Activated naive CD8-positive, alpha-beta T cell treated with anti-CD3 and anti-CD28 coated beads, Interleukin-2, amount 50 U/mL, for 24 hours (primary cell): ENCODE measurements at regions not wholly inside any gene's neighbourhood (a gene's known extent, or its start where the extent isn't known, plus 50 kb on each side); places are given as distances from the start of the nearest gene placed in this dataset.

Source experiments
- ATAC-seq: fragments of 150-1000 bp; cut with Tn5 transposase; one replicate; pipeline ENCODE4 v1.10.0; 2021
- DNase-seq: peaks from one replicate; pipeline ENCODE4 v3.0.0; 2021
- H3K27ac Mint-ChIP-seq: one replicate; pipeline ENCODE4 v1.8.0; 2021; ENCODE audit warnings: mild to moderate bottlenecking, mixed read lengths
- H3K27me3 Mint-ChIP-seq: one replicate; pipeline ENCODE4 v1.8.0; 2021; ENCODE audit warnings: mixed read lengths
- H3K36me3 Mint-ChIP-seq: one replicate; pipeline ENCODE4 v1.8.0; 2021; ENCODE audit warnings: low read depth, mixed read lengths
- H3K4me1 Mint-ChIP-seq: one replicate; pipeline ENCODE4 v1.8.0; 2021; ENCODE audit warnings: mixed read lengths
- H3K4me3 Mint-ChIP-seq: one replicate; pipeline ENCODE4 v1.8.0; 2021; ENCODE audit warnings: mild to moderate bottlenecking, moderate library complexity, mixed read lengths
- H3K9me3 Mint-ChIP-seq: one replicate; pipeline ENCODE4 v1.8.0; 2021; ENCODE audit warnings: mixed read lengths

DNA sequence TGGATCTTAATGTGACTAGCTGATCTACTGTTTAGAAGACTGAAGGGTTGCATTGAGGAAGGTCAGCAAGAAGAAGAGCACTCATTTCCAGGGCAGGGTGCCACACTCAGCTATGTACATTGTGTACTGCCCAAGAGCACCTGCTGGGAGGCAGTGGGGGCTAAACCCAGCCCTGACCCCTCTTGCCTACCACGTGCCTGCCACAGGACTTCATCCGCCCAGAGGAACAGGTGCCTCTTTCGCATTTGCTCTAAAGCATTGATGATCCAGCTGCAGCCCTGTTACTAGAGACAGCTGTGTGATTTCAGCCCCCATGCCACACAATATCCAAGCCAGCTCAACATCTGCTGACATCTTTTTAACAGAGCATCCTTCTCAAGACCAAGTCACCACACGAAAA is 341.8 kb downstream of the LMX1A start:
- Mint-ChIP-seq H3K9me3 (peaks cover 8% of the 10 kb centered on the region), H3K27me3 (no peaks in the 10 kb centered on the region), H3K36me3 (no peaks in the 10 kb centered on the region), H3K4me1 (no peaks in the 10 kb centered on the region), H3K4me3 (no peak overlapping the region), H3K27ac (no peak overlapping the region)
- ATAC-seq = no peak
- DNase-seq = no peak

DNA sequence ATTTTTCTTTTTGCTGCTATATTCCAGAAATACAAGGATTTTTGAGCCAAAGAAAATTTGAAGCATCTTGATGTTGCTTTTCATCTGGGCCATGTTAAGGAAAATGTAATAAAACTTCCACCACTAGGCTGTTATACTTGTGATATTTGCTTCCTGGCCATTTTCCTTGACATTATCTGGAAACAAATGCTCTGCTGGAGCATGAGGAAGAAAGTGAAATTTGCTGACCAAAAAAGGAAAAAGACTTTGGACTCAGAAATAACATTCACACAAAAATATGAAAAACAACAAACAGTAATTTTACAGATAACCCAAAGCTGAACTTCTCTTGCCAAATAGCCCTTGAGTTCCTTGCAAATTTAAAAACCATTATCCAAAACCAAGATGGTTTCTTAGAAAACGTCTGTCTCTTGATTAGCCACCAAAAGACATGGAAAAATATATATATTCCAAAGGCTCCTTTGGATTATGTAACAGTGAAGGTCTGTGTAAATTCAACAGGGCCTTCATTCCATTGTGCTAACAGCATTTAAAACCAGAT is 344.5 kb downstream of the LMX1A start:
- Mint-ChIP-seq H3K27me3 (no peaks in the 10 kb centered on the region), H3K36me3 (no peaks in the 10 kb centered on the region), H3K27ac (no peak overlapping the region), H3K4me3 (no peak overlapping the region), H3K4me1 (no peaks in the 10 kb centered on the region), H3K9me3 (no peaks in the 10 kb centered on the region)
- ATAC-seq (no peak), DNase-seq (no peak)

DNA sequence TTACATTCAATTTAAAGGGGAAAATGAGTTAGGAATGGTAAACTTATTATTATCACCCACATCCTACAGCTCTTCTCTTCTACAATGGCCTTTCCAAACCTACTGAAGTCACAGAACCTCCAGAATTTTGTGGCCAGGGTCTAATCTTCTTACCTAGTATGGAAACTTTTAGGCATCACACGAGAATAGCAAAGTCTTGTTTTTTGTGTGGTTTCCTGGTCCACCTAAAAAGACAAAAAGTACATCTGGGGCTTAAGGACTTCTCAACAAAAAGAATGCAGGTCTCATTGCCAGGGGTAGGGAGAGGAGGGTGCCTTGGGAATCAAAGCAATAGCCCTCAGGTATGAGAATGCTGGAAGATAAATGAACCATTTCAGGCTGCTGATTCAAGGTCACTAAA is 345.3 kb downstream of the LMX1A start:
- Mint-ChIP-seq H3K4me3 (no peak overlapping the region), H3K36me3 (no peaks in the 10 kb centered on the region), H3K27ac (no peak overlapping the region), H3K4me1 (no peaks in the 10 kb centered on the region), H3K9me3 (no peaks in the 10 kb centered on the region), H3K27me3 (no peaks in the 10 kb centered on the region)
- ATAC-seq (no peak), DNase-seq (no peak)

DNA sequence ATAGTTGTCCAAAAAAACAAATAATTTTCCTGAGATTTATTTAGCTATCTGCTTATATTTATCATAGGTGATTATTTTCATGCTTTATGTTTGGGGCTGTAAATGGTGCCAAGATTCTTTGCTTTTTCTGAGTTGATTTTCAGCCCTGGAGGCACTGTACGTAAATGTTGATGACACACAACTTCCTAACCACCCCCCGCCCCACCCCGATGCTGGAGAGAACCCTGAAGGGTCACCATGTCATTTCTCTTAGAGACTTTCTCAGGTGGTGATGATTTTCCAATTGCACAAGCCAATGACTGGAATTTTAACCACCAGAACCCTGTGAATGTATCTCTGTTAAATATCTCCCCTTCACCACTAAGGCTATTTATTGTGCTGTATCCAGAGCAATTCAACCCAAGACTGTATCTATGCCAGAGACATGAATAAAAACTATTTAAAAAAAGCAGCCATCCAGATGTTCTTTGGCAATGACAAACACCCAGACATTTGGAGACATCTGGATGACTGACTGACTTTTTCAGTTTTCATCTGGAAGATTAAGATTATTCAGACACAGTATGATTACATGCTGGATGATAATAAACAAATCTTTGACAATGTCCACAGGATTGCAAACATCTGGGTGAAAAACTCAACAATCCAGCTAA is 346.0 kb downstream of the LMX1A start:
- H3K4me3 Mint-ChIP-seq = no peak overlapping the region
- H3K4me1 Mint-ChIP-seq = no peaks in the 10 kb centered on the region
- no peaks in the 10 kb centered on the region for H3K36me3 Mint-ChIP-seq
- no peaks in the 10 kb centered on the region for H3K27me3 Mint-ChIP-seq
- DNase-seq = no peak
- ATAC-seq = no peak
- no peak overlapping the region for H3K27ac Mint-ChIP-seq
- H3K9me3 Mint-ChIP-seq = no peaks in the 10 kb centered on the region

DNA sequence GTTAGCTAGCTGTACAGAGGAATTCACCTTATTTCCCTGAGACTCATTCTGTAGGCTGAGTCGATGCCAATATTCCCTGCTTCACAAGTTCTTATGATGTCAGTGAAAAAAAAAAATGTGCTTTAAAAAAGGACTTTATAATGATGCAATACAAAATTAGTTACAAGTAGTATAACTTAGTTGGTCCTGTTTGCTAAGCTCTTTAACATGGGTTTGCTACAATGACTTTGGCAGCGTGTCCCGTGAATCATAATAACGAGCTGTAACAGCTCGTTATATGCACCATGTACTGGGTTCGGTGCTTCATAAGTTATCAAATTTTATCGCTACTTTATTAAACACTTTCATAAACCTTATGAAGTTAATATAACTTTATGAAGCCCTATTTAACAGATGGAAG is 349.7 kb downstream of the LMX1A start:
- no peaks in the 10 kb centered on the region for H3K36me3 Mint-ChIP-seq

DNA sequence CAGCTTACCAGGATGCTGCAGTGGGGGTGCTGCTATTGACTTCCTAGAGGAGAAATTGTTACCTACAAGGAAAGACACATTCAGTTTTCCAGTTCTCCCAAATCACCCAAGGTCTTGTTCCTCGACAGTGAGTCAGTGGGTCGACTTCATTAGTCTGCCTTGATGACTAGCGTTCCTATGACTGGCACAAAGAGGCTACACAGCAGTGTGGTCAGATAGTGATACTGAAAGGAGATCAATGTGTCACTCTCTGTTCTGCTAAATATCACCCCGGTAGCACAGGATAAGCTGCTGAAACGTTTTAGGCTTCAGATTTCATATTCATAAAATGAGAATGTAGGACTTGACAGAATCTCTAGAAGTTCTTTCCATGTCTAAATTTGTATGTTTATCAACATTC is 357.4 kb downstream of the LMX1A start:
- H3K9me3 Mint-ChIP-seq = peaks cover 10% of the 10 kb centered on the region
- H3K27me3 Mint-ChIP-seq = no peaks in the 10 kb centered on the region
- DNase-seq (no peak), ATAC-seq (no peak)
- H3K27ac Mint-ChIP-seq = no peak overlapping the region
- H3K4me3 Mint-ChIP-seq = no peak overlapping the region
- H3K4me1 Mint-ChIP-seq = no peaks in the 10 kb centered on the region
- H3K36me3 Mint-ChIP-seq = no peaks in the 10 kb centered on the region

More for the DNA sequence above, 349.7 kb downstream of the LMX1A start:
- Mint-ChIP-seq H3K27ac (no peak overlapping the region), H3K27me3 (no peaks in the 10 kb centered on the region), H3K4me1 (no peaks in the 10 kb centered on the region), H3K4me3 (no peak overlapping the region), H3K9me3 (peaks cover 10% of the 10 kb centered on the region)
- ATAC-seq (no peak), DNase-seq (no peak)

DNA sequence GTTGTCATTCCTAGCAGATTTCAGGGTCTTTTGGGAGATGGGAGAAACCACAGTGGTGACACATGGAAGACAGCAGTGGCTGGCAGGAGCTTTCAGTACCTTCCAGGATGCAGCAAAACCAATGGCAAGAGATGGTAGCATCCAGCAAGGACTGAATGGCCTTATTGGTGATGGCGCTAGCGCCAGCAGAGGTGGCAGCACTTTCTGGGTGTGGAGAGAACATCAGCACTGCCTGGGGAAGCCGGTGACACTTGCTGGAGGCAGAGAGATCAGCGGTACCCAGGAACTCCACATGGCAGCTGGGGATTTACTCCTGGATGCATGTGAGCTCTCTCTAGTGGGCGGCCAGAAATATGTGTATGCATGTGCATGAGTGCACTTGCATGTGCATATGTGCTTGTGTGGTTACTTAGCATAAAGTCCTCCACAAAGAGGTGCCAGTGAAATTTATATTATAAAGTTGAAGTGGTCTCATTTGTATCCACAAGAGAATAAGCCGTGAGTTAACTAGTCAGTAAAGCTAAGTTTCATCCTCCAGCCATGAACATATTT is 364.7 kb downstream of the LMX1A start:
- no peak overlapping the region for H3K4me3 Mint-ChIP-seq
- DNase-seq = no peak

DNA sequence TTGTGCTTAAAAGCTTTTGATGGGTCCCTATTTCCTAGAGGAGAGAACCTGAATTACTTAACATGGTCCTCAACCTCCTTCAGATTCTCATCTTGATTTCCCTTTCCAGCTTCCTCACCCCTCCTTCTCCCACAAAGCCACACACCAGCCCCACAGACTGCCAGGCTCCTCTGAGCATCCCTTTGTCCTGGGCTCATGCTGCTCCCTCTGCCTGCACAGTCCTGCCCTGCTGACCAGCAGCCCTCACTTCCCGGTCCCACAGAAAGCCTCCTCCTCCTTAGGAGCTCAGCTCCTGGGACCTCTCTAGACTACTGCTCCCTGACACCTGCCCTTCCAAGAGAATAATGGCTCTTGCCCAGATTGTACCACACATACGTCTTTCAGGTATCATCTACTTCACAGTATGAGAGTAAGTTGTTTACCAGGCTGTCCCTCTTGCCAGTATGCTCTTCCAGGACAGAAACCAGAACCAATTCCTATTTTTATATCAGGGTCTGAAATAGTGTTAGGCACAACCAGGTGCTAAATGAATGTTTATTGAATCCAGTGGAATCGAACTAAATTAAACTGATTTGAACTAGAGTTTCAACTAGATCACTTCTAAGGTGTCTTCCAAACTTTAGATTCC is 373.4 kb downstream of the LMX1A start:
- H3K36me3 Mint-ChIP-seq = no peaks in the 10 kb centered on the region
- no peaks in the 10 kb centered on the region for H3K27me3 Mint-ChIP-seq
- H3K27ac Mint-ChIP-seq = no peak overlapping the region
- DNase-seq (no peak), ATAC-seq (no peak)
- no peaks in the 10 kb centered on the region for H3K4me1 Mint-ChIP-seq
- H3K9me3 Mint-ChIP-seq = no peaks in the 10 kb centered on the region
- no peak overlapping the region for H3K4me3 Mint-ChIP-seq

More for the DNA sequence above, 364.7 kb downstream of the LMX1A start:
- Mint-ChIP-seq H3K27ac (no peak overlapping the region), H3K4me1 (no peaks in the 10 kb centered on the region), H3K9me3 (no peaks in the 10 kb centered on the region), H3K36me3 (no peaks in the 10 kb centered on the region), H3K27me3 (no peaks in the 10 kb centered on the region)
- ATAC-seq = no peak

DNA sequence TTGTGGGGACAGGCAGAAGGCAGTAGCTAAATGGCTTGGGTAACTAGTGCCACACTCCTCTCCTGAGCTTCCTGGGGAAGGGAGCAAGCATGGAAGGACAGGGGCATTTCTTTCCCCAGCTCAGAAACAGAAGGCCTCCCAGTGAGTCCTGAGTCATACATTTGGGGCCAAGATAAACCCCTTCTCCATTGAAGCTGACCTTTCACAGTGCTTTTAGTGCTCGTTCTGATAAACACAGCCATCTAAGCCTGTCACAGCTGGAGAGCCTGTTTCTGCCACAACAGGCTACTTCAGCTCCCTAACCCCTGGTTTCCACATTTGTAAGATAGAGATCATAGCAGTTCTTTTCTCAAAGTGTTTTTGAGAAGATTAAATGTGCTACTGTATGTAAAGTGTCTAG is 374.0 kb downstream of the LMX1A start:
- H3K27ac Mint-ChIP-seq = no peak overlapping the region
- no peaks in the 10 kb centered on the region for H3K9me3 Mint-ChIP-seq
- no peaks in the 10 kb centered on the region for H3K36me3 Mint-ChIP-seq

DNA sequence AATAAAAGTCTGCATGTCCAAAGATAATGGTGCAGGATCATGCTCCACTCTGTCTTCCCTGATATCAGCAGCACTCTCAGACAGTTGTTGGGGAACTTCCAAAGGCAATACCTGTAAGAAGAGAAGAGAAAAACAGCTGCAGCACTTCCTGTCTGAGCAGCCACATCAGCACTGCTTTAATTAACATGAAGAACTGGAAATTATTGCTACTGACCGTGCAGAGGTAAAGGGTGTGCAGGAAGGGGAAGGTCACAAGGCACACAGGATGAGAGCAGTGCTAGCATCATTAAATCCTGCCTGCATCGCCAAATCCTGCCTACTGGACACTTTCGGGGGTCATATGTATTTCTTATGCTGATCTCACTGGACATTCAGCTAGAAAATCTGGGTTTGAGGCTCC is 379.0 kb downstream of the LMX1A start:
- Mint-ChIP-seq H3K27me3 (no peaks in the 10 kb centered on the region), H3K27ac (no peak overlapping the region), H3K9me3 (no peaks in the 10 kb centered on the region), H3K4me1 (no peaks in the 10 kb centered on the region), H3K36me3 (no peaks in the 10 kb centered on the region), H3K4me3 (no peak overlapping the region)
- ATAC-seq (no peak), DNase-seq (no peak)

More for the DNA sequence above, 374.0 kb downstream of the LMX1A start:
- DNase-seq = no peak
- H3K4me3 Mint-ChIP-seq = no peak overlapping the region
- no peaks in the 10 kb centered on the region for H3K4me1 Mint-ChIP-seq
- ATAC-seq = no peak
- no peaks in the 10 kb centered on the region for H3K27me3 Mint-ChIP-seq

DNA sequence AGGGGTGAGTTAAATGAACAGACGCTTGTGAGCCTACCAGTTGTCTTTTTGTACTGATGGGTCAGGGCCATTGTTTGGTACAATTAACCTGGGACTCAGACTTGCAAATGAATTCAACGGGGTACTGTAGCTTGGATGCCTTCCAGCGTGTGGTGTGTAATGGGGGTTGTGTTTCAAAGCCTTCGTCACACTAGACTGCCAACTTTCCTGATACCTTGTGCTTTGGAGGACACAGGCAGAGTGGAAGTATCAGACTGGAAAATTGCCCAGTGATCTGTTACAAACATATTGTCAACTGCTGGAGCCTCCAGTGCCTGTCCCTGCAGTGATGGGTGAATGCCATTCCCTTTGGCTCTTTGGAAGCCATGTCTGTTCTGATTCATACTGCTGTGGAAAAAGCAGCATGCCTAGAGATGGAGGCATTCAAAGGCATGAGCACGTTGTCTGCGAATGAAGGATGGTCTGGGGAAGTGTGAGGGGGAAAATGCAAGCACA is 384.5 kb downstream of the LMX1A start:
- Mint-ChIP-seq H3K4me1 (no peaks in the 10 kb centered on the region), H3K4me3 (no peak overlapping the region), H3K27me3 (no peaks in the 10 kb centered on the region), H3K36me3 (no peaks in the 10 kb centered on the region), H3K9me3 (no peaks in the 10 kb centered on the region), H3K27ac (no peak overlapping the region)
- DNase-seq = no peak
- no peak for ATAC-seq

DNA sequence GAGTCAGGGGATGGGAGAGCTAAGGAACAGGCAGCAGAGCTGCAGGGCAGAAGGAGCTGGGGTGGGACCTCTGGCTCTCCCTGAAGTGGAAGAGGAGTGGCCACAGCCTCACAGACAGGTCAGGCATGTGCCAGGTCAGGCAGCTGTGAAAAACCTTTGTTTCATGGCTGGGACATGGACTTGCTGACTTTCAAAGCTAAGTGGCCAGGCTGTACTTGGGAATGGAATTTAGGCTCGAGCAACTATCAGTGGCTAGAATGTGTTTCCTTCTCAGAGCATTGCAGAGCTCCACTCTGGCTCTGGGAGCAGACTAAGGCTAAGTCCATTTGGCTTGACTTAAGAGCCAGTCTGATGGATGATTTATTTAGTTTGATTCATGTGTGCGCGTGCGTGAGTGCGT is 385.1 kb downstream of the LMX1A start:
- H3K4me3 Mint-ChIP-seq = no peak overlapping the region
- no peaks in the 10 kb centered on the region for H3K27me3 Mint-ChIP-seq
- no peaks in the 10 kb centered on the region for H3K36me3 Mint-ChIP-seq
- ATAC-seq = no peak
- DNase-seq = no peak
- no peaks in the 10 kb centered on the region for H3K4me1 Mint-ChIP-seq
- peaks cover 1% of the 10 kb centered on the region for H3K9me3 Mint-ChIP-seq
- no peak overlapping the region for H3K27ac Mint-ChIP-seq

DNA sequence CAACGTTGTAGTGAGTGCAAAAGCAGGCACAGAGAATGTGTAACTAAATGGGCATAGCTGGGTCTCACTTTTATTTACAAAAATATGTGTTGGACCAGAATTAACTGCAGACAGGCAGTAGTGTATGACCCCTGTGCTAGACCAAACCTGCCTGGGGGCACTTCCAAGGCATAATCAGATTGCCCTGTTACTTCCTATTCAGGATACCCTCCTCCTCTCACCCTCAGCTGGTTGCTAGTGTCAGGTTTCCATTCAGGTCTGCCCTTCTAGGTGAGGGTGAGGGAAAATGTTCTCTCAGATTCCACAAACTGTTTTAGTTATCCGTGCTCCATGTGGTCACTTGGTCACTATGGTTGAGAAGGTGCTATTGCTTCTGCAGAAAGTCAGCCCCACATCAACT is 387.3 kb downstream of the LMX1A start:
- H3K4me3 Mint-ChIP-seq = no peak overlapping the region
- peaks cover 5% of the 10 kb centered on the region for H3K9me3 Mint-ChIP-seq
- no peaks in the 10 kb centered on the region for H3K36me3 Mint-ChIP-seq
- H3K27me3 Mint-ChIP-seq = no peaks in the 10 kb centered on the region
- DNase-seq = no peak
- no peaks in the 10 kb centered on the region for H3K4me1 Mint-ChIP-seq
- H3K27ac Mint-ChIP-seq = no peak overlapping the region
- ATAC-seq = no peak

DNA sequence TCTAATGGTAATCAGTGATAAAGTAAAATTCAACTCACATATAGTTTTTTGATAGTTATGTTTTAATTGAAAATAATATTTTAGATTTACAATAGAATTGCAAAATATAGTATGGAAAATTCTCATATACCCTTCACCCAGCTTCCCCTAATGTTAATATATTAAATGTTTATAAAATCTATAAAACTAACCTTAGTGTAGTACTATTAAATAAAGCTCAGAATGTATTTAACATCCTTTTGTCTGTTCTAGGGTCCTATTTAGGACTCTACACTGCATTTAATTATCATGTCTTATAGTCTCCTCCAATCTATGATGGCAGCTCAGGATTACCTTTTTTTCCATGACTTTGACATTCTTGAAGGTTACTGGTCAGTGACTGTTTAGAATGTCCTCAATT is 389.2 kb downstream of the LMX1A start:
- ATAC-seq (no peak), DNase-seq (no peak)
- no peak overlapping the region for H3K4me3 Mint-ChIP-seq
- no peaks in the 10 kb centered on the region for H3K27me3 Mint-ChIP-seq
- peaks cover 5% of the 10 kb centered on the region for H3K9me3 Mint-ChIP-seq
- no peaks in the 10 kb centered on the region for H3K36me3 Mint-ChIP-seq
- no peaks in the 10 kb centered on the region for H3K4me1 Mint-ChIP-seq
- no peak overlapping the region for H3K27ac Mint-ChIP-seq

DNA sequence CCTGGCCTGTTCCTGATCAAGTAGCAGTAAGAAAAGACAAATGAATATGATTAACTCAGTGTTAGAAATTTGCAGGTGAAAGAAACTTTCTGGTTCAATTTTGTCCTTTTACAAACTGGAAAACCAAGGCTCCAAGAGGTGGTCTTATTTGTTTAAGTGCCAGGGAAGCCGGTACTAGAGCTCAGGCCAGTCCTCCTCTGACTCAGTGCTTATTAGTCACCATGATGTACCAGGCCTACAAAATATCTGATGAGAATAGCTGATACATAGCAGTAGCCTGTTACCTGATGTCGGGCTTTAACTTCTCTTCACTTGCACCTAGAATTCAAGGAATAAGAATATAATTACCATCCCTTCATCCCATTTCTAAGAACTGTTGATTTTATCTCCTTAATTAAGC is 394.8 kb downstream of the LMX1A start:
- H3K9me3 Mint-ChIP-seq = peaks cover 10% of the 10 kb centered on the region
- no peaks in the 10 kb centered on the region for H3K27me3 Mint-ChIP-seq
- no peak overlapping the region for H3K4me3 Mint-ChIP-seq
- H3K36me3 Mint-ChIP-seq = no peaks in the 10 kb centered on the region
- no peak for DNase-seq
- H3K27ac Mint-ChIP-seq = no peak overlapping the region
- H3K4me1 Mint-ChIP-seq = no peaks in the 10 kb centered on the region
- ATAC-seq = no peak
